Stomach smooth muscle (tissue), 2 donors: ENCODE measurements at regions not wholly inside any gene's neighbourhood (a gene's known extent, or its start where the extent isn't known, plus 50 kb on each side); places are given as distances from the start of the nearest gene placed in this dataset.

ENCODE experiments used
- H3K27ac ChIP-seq: one replicate; pipeline ENCODE4 v1.7.0; 2013; ENCODE audit warnings: mild to moderate bottlenecking, low read length, inconsistent platforms
- H3K27me3 ChIP-seq, 2 donors: one replicate each; pipeline ENCODE4 v1.7.0; 2013; ENCODE audit warnings: low read length in 2 of 2; ENCODE audit not compliant: insufficient read depth in 2 of 2, control insufficient read depth in 1 of 2
- H3K36me3 ChIP-seq, 2 donors: one replicate each; pipeline ENCODE4 v1.7.0; 2013; ENCODE audit warnings: low read length in 2 of 2; ENCODE audit not compliant: control insufficient read depth in 2 of 2, insufficient read depth in 2 of 2
- H3K4me1 ChIP-seq: one replicate; pipeline ENCODE4 v1.7.0; 2013; ENCODE audit warnings: low read length; ENCODE audit not compliant: control insufficient read depth, insufficient read depth
- H3K4me3 ChIP-seq, 2 donors: one replicate each; pipeline ENCODE4 v1.7.0; 2013; ENCODE audit warnings: low read length in 2 of 2
- H3K9ac ChIP-seq, 2 donors: one replicate each; pipeline ENCODE4 v1.7.0; 2013; ENCODE audit warnings: low read length in 2 of 2, mild to moderate bottlenecking in 1 of 2
- H3K9me3 ChIP-seq, 2 donors: one replicate each; pipeline ENCODE4 v1.7.0; 2013; ENCODE audit warnings: low read length in 2 of 2; ENCODE audit not compliant: control insufficient read depth in 2 of 2
- donor health status: healthy.
- donor health status: Pancreatic carcinoma.

- Histone ChIP-seq H3K36me3 (no peaks in the 10 kb centered on the region), H3K4me1 (peaks cover 5% of the 10 kb centered on the region), H3K27ac (no peak overlapping the region), H3K9ac (no peak overlapping the region), H3K27me3 (no peaks in the 10 kb centered on the region), H3K9me3 (no peaks in the 10 kb centered on the region), H3K4me3 (no peak overlapping the region)
These were observed 83.7 kb upstream of the CTTNBP2NL start for GRCh38 chr1:112312315-112312714.

- H3K27me3 ChIP-seq, result no peaks in the 10 kb centered on the region
- no peak overlapping the region for H3K9ac ChIP-seq
- H3K4me1 ChIP-seq, result peaks cover 10% of the 10 kb centered on the region
- H3K4me3 ChIP-seq, result no peak overlapping the region
- H3K36me3 ChIP-seq, result no peaks in the 10 kb centered on the region
- H3K9me3 ChIP-seq, result no peaks in the 10 kb centered on the region
- H3K27ac ChIP-seq, result no peak overlapping the region
These were observed 83.1 kb upstream of the CTTNBP2NL start for GRCh38 chr1:112312879-112313278.

DNA sequence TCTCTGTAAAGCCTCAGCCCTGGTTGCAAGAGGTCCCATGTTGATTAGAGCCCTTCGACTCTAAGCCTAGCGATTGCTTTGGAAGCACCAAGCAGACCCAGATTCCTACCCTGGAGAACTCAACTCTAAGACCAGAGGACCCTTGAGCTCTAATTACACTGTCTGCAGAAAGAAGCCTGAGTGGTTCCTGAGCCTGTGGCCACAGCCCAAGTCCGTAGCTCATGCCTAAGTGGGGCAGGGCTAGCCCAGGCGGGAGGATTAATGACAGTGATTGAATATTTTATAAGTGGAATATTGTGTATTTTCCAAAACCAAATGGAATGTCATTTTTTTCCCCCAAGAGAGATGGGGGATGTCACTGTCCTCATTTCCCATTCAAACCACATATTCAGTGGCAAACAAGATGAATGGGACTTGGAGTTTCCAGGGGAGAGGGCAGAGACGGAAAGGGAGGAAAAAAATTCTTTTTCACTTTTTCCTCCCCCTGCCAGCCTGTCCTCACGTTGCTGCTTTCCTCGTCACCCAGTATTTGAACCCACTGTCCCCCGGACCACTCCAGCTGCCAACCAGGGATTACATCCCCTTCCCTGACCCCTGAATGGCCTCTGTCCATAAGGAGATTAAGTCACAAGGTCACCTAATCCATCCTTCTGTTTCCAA, 79.6 kb upstream of the CTTNBP2NL start:
- H3K9ac ChIP-seq, result no peak overlapping the region
- no peaks in the 10 kb centered on the region for H3K9me3 ChIP-seq
- H3K27ac ChIP-seq, result no peak overlapping the region
- no peaks in the 10 kb centered on the region for H3K36me3 ChIP-seq
- H3K4me3 ChIP-seq, result no peak overlapping the region
- H3K27me3 ChIP-seq, result no peaks in the 10 kb centered on the region
- H3K4me1 ChIP-seq, result peaks cover 16% of the 10 kb centered on the region

- Histone ChIP-seq H3K4me1 (peaks cover 16% of the 10 kb centered on the region), H3K9me3 (no peaks in the 10 kb centered on the region), H3K27ac (no peak overlapping the region), H3K27me3 (no peaks in the 10 kb centered on the region), H3K4me3 (no peak overlapping the region), H3K9ac (no peak overlapping the region), H3K36me3 (no peaks in the 10 kb centered on the region)
These were observed 78.9 kb upstream of the CTTNBP2NL start for GRCh38 chr1:112317140-112317539.

GRCh38 chr1:112317611-112318062, 78.4 kb upstream of the CTTNBP2NL start:
- no peaks in the 10 kb centered on the region for H3K36me3 ChIP-seq
- H3K9me3 ChIP-seq, result no peaks in the 10 kb centered on the region
- peaks cover 16% of the 10 kb centered on the region for H3K4me1 ChIP-seq
- H3K27ac ChIP-seq, result peak overlapping the region; percentile 66
- H3K4me3 ChIP-seq, result peak overlapping the region in 1 of 2 donors; percentile 47
- H3K27me3 ChIP-seq, result no peaks in the 10 kb centered on the region
- no peak overlapping the region for H3K9ac ChIP-seq

GRCh38 chr1:112318263-112318662, 77.8 kb upstream of the CTTNBP2NL start:
- no peak overlapping the region for H3K9ac ChIP-seq
- no peaks in the 10 kb centered on the region for H3K9me3 ChIP-seq
- peaks cover 16% of the 10 kb centered on the region for H3K4me1 ChIP-seq
- H3K36me3 ChIP-seq, result no peaks in the 10 kb centered on the region
- peak overlapping the region; percentile 66 for H3K27ac ChIP-seq
- H3K27me3 ChIP-seq, result no peaks in the 10 kb centered on the region
- H3K4me3 ChIP-seq, result no peak overlapping the region

DNA sequence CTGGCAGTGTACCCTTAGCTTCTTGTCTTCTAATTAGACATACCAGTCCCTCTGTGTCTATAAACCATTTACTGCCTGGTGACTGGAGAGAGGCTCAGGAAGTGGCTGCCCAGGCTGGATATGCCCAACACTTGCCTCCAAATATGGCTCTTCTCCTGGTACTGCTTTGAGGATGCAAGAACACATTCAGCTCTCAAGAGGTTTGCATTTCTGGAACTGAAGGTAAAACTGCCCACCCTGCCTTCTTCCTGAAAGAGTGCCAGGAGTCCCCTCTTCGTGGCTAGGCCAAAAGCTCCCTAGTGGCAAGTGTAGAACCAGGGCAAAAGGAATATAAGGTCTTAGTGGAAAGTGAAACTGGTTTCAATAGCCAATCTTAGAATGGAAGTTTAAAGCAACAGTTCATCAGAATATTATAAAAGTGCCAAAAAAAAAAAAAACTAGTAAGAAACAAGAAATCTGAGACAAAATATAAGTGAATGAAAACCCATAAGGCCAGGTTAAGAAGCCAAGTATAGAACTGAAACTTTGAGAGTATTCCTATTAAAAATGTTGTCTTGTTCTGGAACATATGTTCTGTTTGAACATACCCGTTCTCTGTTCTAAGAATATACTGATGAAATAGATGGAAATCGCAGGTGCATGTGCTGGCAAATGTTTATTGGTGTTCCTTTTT, 77.2 kb upstream of the CTTNBP2NL start:
- peaks cover 16% of the 10 kb centered on the region for H3K4me1 ChIP-seq
- no peak overlapping the region for H3K9ac ChIP-seq
- peak overlapping the region; percentile 24 for H3K27ac ChIP-seq
- H3K9me3 ChIP-seq, result no peaks in the 10 kb centered on the region
- H3K4me3 ChIP-seq, result no peak overlapping the region
- no peaks in the 10 kb centered on the region for H3K27me3 ChIP-seq
- H3K36me3 ChIP-seq, result no peaks in the 10 kb centered on the region

GRCh38 chr1:112319371-112320040, 76.5 kb upstream of the CTTNBP2NL start:
- H3K9ac ChIP-seq, result no peak overlapping the region
- H3K9me3 ChIP-seq, result no peaks in the 10 kb centered on the region
- H3K4me1 ChIP-seq, result peaks cover 16% of the 10 kb centered on the region
- H3K4me3 ChIP-seq, result no peak overlapping the region
- H3K36me3 ChIP-seq, result no peaks in the 10 kb centered on the region
- no peaks in the 10 kb centered on the region for H3K27me3 ChIP-seq
- H3K27ac ChIP-seq, result no peak overlapping the region

DNA sequence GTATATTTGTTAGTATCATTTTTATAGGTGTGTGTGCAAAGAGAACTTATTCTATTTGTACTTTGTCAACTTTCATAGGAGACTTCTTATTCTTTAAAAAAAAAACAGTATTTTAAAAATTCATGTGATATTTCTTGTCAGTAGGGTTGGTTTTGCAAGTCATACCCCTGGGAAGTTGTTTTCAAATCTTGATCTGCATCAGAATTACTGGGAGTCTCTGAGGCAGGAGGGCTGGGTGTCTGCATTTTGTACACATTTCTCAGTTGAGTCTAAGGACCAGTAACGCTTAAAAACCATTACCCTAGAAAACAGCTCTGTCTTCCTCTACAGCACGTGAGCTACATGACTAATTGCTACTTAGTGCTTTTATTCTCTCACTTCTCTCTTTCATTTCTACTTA, 76.0 kb upstream of the CTTNBP2NL start:
- Histone ChIP-seq H3K9ac (no peak overlapping the region), H3K4me1 (peaks cover 16% of the 10 kb centered on the region)

GRCh38 chr1:112322018-112322417, 74.0 kb upstream of the CTTNBP2NL start:
- no peak overlapping the region for H3K9ac ChIP-seq
- no peaks in the 10 kb centered on the region for H3K36me3 ChIP-seq
- no peak overlapping the region for H3K27ac ChIP-seq
- no peak overlapping the region for H3K4me3 ChIP-seq
- H3K4me1 ChIP-seq, result peaks cover 20% of the 10 kb centered on the region
- no peaks in the 10 kb centered on the region for H3K9me3 ChIP-seq
- no peaks in the 10 kb centered on the region for H3K27me3 ChIP-seq

More for the DNA sequence above, 76.0 kb upstream of the CTTNBP2NL start:
- H3K4me3 ChIP-seq, result no peak overlapping the region
- H3K27me3 ChIP-seq, result no peaks in the 10 kb centered on the region
- no peaks in the 10 kb centered on the region for H3K9me3 ChIP-seq
- H3K36me3 ChIP-seq, result no peaks in the 10 kb centered on the region
- no peak overlapping the region for H3K27ac ChIP-seq
